HEK293T (cell line): ENCODE measurements at regions not wholly inside any gene's neighbourhood (a gene's known extent, or its start where the extent isn't known, plus 50 kb on each side); places are given as distances from the start of the nearest gene placed in this dataset.

Source experiments
- CTCF ChIA-PET: fragments of 350-600 bp; formaldehyde crosslinking; extraction: SDS; loops from one replicate; lab custom pipeline; 2021; ENCODE audit warnings: antibody characterized with exemption, inconsistent platforms; lab: Yijun Ruan, JAX
- POLR2A ChIA-PET: fragments of 350-600 bp; formaldehyde crosslinking; extraction: SDS; loops from one replicate; lab custom pipeline; 2020; ENCODE audit warnings: antibody characterized with exemption, inconsistent platforms; lab: Yijun Ruan, JAX
- DNase-seq: peaks from one replicate; pipeline ENCODE4 v3.0.0; 2012; ENCODE audit warnings: mixed read lengths; ENCODE audit errors: extremely low spot score
- ARNT ChIP-seq: fragments of 450-650 bp; IDR thresholded peaks from 2 replicates; pipeline ENCODE4 v1.6.1; 2017; ENCODE audit warnings: mild to moderate bottlenecking
- BHLHE40 ChIP-seq: fragments of 450-650 bp; IDR thresholded peaks from 2 replicates; pipeline ENCODE4 v1.6.1; 2016; ENCODE audit warnings: mild to moderate bottlenecking, moderate library complexity, borderline replicate concordance
- CTBP1 ChIP-seq: fragments of 450-650 bp; IDR thresholded peaks from 2 replicates; pipeline ENCODE4 v1.6.1; 2016; ENCODE audit warnings: borderline replicate concordance
- ELF4 ChIP-seq: fragments of 450-650 bp; IDR thresholded peaks from 2 replicates; pipeline ENCODE4 v1.6.1; 2017; ENCODE audit warnings: antibody characterized with exemption
- FOXA1 ChIP-seq: fragments of 450-650 bp; IDR thresholded peaks from 2 replicates; pipeline ENCODE4 v1.6.1; 2016; ENCODE audit warnings: mild to moderate bottlenecking
- FOXK2 ChIP-seq: fragments of 450-650 bp; IDR thresholded peaks from 2 replicates; pipeline ENCODE4 v1.6.1; 2016; ENCODE audit warnings: mild to moderate bottlenecking
- FOXM1 ChIP-seq: fragments of 450-650 bp; IDR thresholded peaks from 2 replicates; pipeline ENCODE4 v1.6.1; 2017; ENCODE audit warnings: mild to moderate bottlenecking, borderline replicate concordance
- HDGF ChIP-seq: fragments of 450-650 bp; IDR thresholded peaks from 2 replicates; pipeline ENCODE4 v1.6.1; 2017; ENCODE audit warnings: antibody characterized with exemption, borderline replicate concordance
- L3MBTL2 ChIP-seq: fragments of 450-650 bp; conservative IDR thresholded peaks from 2 replicates; pipeline ENCODE4 v1.6.1; 2016; ENCODE audit warnings: mild to moderate bottlenecking
- LEF1 ChIP-seq: fragments of 450-650 bp; IDR thresholded peaks from 2 replicates; pipeline ENCODE4 v1.6.1; 2017; ENCODE audit warnings: mild to moderate bottlenecking, borderline replicate concordance
- NFRKB ChIP-seq: fragments of 450-650 bp; IDR thresholded peaks from 2 replicates; pipeline ENCODE4 v1.6.1; 2016; ENCODE audit warnings: mild to moderate bottlenecking, moderate library complexity
- SP1 ChIP-seq: fragments of 450-650 bp; IDR thresholded peaks from 2 replicates; pipeline ENCODE4 v1.6.1; 2017
- SUZ12 ChIP-seq: fragments of 450-650 bp; IDR thresholded peaks from 2 replicates; pipeline ENCODE4 v1.6.1; 2016; ENCODE audit warnings: mild to moderate bottlenecking
- TARDBP ChIP-seq: fragments of 450-650 bp; IDR thresholded peaks from 2 replicates; pipeline ENCODE4 v1.6.1; 2016
- ZNF384 ChIP-seq: fragments of 450-650 bp; IDR thresholded peaks from 2 replicates; pipeline ENCODE4 v1.6.1; 2016
- TF ChIP-seq, protein P1 (sequence below): fragments of 450-650 bp; IDR thresholded peaks from 2 replicates; pipeline ENCODE4 v1.6.1; 2016

DNA sequence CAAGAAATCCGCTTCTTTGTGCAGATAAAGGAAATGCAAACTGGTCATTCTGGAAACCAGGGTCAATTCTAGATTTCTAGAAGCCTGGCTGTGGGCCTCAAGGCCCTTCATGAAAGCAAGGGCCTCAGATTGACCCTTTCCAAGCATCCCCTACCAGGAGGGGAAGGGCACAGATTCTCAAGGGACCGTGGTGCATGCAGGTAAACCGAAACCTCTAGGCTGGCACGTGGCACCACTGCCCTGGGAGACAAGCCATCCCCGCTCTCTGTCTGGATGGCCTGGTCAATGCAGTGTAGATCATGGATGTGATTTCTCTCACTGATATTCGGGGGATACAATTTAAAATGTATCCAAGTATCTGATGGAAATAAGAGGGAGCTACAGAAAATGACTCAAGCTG is 69.4 kb downstream of the TOMM20 start:
- POLR2A ChIA-PET, result no interaction called here
- CTCF ChIA-PET, result interaction anchor here (0.5 to 0.6 kb wide), 2 partner anchors 24 to 681 kb away, joined by 3 to 4 read pairs; no protein-coding TSS in a partner anchor

DNA sequence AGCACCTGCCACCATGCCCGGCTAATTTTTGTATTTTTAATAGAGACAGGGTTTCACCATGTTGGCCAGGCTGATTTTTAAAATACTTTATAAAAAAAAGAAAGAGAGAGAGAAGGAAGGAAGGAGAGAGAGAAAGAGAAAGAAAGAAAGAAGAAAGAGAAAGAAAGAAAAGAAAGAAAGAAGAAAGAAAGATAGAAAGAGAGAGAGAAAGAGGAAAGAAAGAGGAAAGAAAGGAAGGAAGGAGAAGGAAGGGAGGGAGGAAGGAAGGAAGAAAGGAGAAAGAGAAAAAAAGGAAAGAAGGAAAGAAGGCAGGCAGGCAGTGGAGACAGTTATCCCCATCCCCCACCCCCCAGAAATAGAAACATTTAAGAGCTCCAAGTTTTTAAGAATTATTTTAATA is 69.9 kb downstream of the TOMM20 start:
- no peak for DNase-seq
- POLR2A ChIA-PET, result no interaction called here
- no peak for TF ChIP-seq CTBP1
- no peak for TF ChIP-seq L3MBTL2
- TF ChIP-seq, protein P1, sequence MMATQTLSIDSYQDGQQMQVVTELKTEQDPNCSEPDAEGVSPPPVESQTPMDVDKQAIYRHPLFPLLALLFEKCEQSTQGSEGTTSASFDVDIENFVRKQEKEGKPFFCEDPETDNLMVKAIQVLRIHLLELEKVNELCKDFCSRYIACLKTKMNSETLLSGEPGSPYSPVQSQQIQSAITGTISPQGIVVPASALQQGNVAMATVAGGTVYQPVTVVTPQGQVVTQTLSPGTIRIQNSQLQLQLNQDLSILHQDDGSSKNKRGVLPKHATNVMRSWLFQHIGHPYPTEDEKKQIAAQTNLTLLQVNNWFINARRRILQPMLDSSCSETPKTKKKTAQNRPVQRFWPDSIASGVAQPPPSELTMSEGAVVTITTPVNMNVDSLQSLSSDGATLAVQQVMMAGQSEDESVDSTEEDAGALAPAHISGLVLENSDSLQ, result no peak
- TF ChIP-seq ELF4, result no peak
- TF ChIP-seq ARNT, result no peak
- no peak for TF ChIP-seq SUZ12
- TF ChIP-seq FOXK2, result no peak
- TF ChIP-seq FOXA1, result no peak
- CTCF ChIA-PET, result interaction anchor here (0.6 kb wide), 1 partner anchor 680 kb away, joined by 4 read pairs; no protein-coding TSS in a partner anchor

More for the DNA sequence above, 69.4 kb downstream of the TOMM20 start:
- DNase-seq, result no peak
- no peak for TF ChIP-seq L3MBTL2
- TF ChIP-seq SP1, result no peak
- TF ChIP-seq BHLHE40, result no peak
- TF ChIP-seq CTBP1, result no peak
- TF ChIP-seq LEF1, result no peak
- TF ChIP-seq HDGF, result no peak
- no peak for TF ChIP-seq FOXM1
- no peak for TF ChIP-seq FOXK2
- TF ChIP-seq ELF4, result no peak
- TF ChIP-seq, protein P1, result no peak
- no peak for TF ChIP-seq FOXA1
- no peak for TF ChIP-seq NFRKB
- TF ChIP-seq ZNF384, result no peak
- TF ChIP-seq SUZ12, result no peak
- TF ChIP-seq ARNT, result no peak
- no peak for TF ChIP-seq TARDBP

DNA sequence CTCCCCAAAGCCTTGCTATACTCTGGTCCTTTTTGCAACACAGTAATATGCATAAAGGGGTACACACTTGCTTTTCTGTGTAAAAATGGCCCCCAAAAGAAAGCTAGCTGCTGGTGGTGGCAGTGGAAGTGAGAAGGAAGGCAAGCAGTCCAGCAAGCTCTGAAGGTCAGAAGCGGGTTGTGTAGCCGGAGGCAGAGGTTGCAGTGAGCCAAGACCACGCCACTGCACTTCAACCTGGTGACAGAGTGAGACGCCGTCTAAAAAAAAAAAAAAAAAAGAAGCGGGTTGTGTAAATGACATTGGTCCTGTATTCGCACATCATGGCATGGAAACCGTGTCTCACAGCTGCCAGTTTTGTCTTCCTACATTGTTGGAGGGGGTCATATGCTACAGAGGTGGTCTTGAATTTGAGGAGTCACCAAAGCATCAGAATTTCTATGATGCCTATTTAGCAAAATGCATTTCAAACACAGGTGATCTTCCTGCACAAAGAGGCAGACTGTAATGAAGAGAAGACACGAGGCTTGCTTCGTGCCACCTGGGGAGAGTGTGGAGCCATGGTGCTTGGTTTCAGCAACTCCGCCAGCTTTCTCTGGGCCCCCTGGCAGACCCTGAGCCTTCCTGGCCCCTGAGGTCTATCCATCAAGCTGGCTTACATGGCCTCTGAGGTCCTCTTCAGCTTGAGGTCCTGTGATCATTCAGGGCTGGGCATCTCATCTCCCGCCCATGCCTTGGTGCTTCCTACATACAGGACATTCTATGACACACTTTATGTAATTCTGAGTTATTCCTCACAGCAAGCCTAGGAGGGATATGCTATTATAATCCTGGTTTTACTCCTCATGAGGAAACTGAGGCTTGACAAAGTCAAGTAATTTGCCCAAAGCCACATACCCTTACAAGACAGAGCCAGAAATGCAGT is 71.0 kb downstream of the TOMM20 start:
- POLR2A ChIA-PET, result no interaction called here

DNA sequence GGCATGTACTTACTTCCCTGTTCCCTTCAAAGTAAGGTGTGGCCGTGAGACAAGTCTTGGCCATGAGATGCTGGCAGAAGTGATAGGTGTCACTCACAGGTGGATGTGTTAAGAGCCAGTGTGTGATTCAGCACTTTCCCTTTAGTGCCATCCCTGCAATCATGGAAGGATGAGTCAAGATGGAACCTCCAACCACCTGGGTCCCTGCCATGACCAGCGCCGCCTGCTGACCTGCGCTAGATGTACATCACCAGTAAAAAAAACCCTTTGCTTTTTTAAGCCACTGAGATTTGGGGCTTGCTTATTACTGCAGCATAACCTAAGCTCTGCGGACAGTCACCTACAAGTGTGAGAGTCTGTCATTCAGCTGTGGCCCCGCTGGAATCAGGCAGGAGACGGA is 71.7 kb downstream of the TOMM20 start:
- CTCF ChIA-PET, result interaction anchor here (1.0 kb wide), 1 partner anchor 27 kb away, joined by 4 read pairs; no protein-coding TSS in a partner anchor
- POLR2A ChIA-PET, result no interaction called here
- no peak for TF ChIP-seq FOXK2
- no peak for TF ChIP-seq L3MBTL2
- DNase-seq, result no peak

More for the DNA sequence above, 71.0 kb downstream of the TOMM20 start:
- CTCF ChIA-PET, result no interaction called here
- TF ChIP-seq LEF1, result no peak
- no peak for TF ChIP-seq ZNF384
- no peak for TF ChIP-seq ELF4
- TF ChIP-seq NFRKB, result no peak
- TF ChIP-seq CTBP1, result no peak
- TF ChIP-seq, protein P1, result no peak
- TF ChIP-seq BHLHE40, result no peak
- TF ChIP-seq ARNT, result no peak
- TF ChIP-seq FOXM1, result no peak
- no peak for DNase-seq

DNA sequence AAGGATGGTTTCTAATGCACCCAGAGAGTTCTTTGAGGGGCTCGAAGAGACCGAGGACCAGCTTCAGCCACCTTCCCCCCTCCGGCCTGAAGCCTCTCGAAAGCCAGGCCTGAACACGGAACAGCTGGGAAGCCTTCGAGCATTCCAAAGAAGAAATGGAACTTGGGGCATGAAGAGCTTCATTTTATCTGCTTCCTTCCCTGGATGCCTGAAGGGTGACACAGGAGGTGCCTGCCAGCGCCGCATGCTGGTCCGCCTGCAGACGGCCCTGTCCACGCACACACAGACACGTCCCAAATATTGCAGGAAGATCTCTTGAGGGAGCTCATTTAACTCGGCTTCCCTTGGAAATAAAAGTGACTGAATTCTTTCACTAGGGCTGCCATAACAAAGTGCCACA is 73.7 kb downstream of the TOMM20 start:
- no peak for DNase-seq
- TF ChIP-seq ELF4, result no peak
- no peak for TF ChIP-seq SP1
- TF ChIP-seq L3MBTL2, result no peak
- TF ChIP-seq, protein P1, result no peak
- no peak for TF ChIP-seq CTBP1
- TF ChIP-seq FOXK2, result no peak
- no peak for TF ChIP-seq BHLHE40
- no peak for TF ChIP-seq FOXA1
- TF ChIP-seq TARDBP, result no peak
- TF ChIP-seq ARNT, result no peak
- no peak for TF ChIP-seq NFRKB
- TF ChIP-seq SUZ12, result no peak
- no peak for TF ChIP-seq ZNF384
- no peak for TF ChIP-seq HDGF
- TF ChIP-seq FOXM1, result no peak
- TF ChIP-seq LEF1, result no peak
- ChIA-PET CTCF (no interaction called here), POLR2A (no interaction called here)

DNA sequence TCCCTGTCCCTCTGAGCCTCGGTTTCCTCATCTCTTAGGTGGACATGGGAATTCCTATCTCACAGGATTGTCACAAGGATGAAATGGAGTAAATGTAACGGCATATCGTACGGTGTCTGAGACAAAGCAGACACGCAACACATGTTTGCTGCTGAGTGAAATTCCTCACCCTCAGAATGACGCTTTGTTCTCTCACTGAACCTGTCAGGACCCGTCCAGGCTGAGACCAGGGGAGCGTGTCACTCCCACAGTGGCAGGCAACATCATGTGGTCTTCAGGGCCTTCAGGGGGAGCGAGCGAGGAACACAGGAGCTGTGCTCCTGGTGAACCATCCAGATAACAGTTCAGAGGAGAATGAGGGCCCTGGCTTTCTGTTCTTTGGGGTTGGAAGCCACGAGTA is 74.2 kb downstream of the TOMM20 start:
- no peak for TF ChIP-seq ELF4
- TF ChIP-seq FOXK2, result no peak
- TF ChIP-seq SP1, result no peak
- no peak for TF ChIP-seq HDGF
- ChIA-PET CTCF (no interaction called here), POLR2A (no interaction called here)
- DNase-seq, result no peak
